T-helper 2 cell treated with Interferon-gamma antibody and Interleukin-4, amounts not matched to agents 100 ng/mL and 5 ng/mL, for 36 hours (primary cell): ENCODE measurements at regions not wholly inside any gene's neighbourhood (a gene's known extent, or its start where the extent isn't known, plus 50 kb on each side); places are given as distances from the start of the nearest gene placed in this dataset.

Experiments
- intact Hi-C: fragments of 100-400 bp; cut with micrococcal nuclease; formaldehyde crosslinking; loops from one replicate; pipeline ENCODE4 v1.15.1; 2023

- intact Hi-C loops: no loop called here
Measured at GRCh38 chr4:111466811-111467604, 678.2 kb upstream of the FAM241A start.

- intact Hi-C loops: no loop called here
Measured at GRCh38 chr4:111475001-111475400, 670.3 kb upstream of the FAM241A start.

GRCh38 chr4:111475666-111476065, 669.6 kb upstream of the FAM241A start:
- intact Hi-C loops: no loop called here

- intact Hi-C loops: no loop called here
Measured at GRCh38 chr4:111480510-111480909, 664.7 kb upstream of the FAM241A start.

GRCh38 chr4:111483375-111484169, 661.7 kb upstream of the FAM241A start:
- intact Hi-C loops: no loop called here

GRCh38 chr4:111492496-111492895, 652.8 kb upstream of the FAM241A start:
- intact Hi-C loops: no loop called here

GRCh38 chr4:111494471-111494870, 650.8 kb upstream of the FAM241A start:
- intact Hi-C loops: no loop called here

GRCh38 chr4:111494971-111495370, 650.3 kb upstream of the FAM241A start:
- intact Hi-C loops: no loop called here

GRCh38 chr4:111499291-111499690, 646.0 kb upstream of the FAM241A start:
- intact Hi-C loops: no loop called here

- intact Hi-C loops: no loop called here
Measured at GRCh38 chr4:111499706-111500105, 645.5 kb upstream of the FAM241A start.

- intact Hi-C loops: no loop called here
Measured at GRCh38 chr4:111500858-111501257, 644.4 kb upstream of the FAM241A start.

GRCh38 chr4:111501946-111502345, 643.3 kb upstream of the FAM241A start:
- intact Hi-C loops: no loop called here

GRCh38 chr4:111502626-111503025, 642.6 kb upstream of the FAM241A start:
- intact Hi-C loops: no loop called here

- intact Hi-C loops: no loop called here
Measured at GRCh38 chr4:111506706-111507105, 638.5 kb upstream of the FAM241A start.

- intact Hi-C loops: no loop called here
Measured at GRCh38 chr4:111510535-111510934, 634.7 kb upstream of the FAM241A start.

- intact Hi-C loops: no loop called here
Measured at GRCh38 chr4:111512081-111512783, 633.0 kb upstream of the FAM241A start.

- intact Hi-C loops: no loop called here
Measured at GRCh38 chr4:111519683-111520082, 625.6 kb upstream of the FAM241A start.

GRCh38 chr4:111530446-111530845, 614.8 kb upstream of the FAM241A start:
- intact Hi-C loops: no loop called here

- intact Hi-C loops: no loop called here
Measured at GRCh38 chr4:111535792-111536191, 609.5 kb upstream of the FAM241A start.

GRCh38 chr4:111537165-111537564, 608.1 kb upstream of the FAM241A start:
- intact Hi-C loops: no loop called here

GRCh38 chr4:111537871-111538270, 607.4 kb upstream of the FAM241A start:
- intact Hi-C loops: no loop called here

GRCh38 chr4:111540671-111541070, 604.6 kb upstream of the FAM241A start:
- intact Hi-C loops: no loop called here
